Activated B cell treated with CpG ODN at 0.5 μM for 24 hours (primary cell): ENCODE measurements at regions not wholly inside any gene's neighbourhood (a gene's known extent, or its start where the extent isn't known, plus 50 kb on each side); places are given as distances from the start of the nearest gene placed in this dataset.
"Not testable (repeated sequence)": the region's sequence is repeated elsewhere in the genome, so short reads cannot be mapped to it uniquely, and the experiment has no call there.

Source experiments
- ATAC-seq: fragments of 200-7000 bp; cut with Tn5 transposase; one replicate; pipeline ENCODE4 v1.10.0; 2021; ENCODE audit warnings: low read depth, mild to moderate bottlenecking, moderate library complexity
- CTCF ChIA-PET: fragments of 350-600 bp; sonication (Branson Sonifier 250); formaldehyde crosslinking; loops from one replicate; lab custom pipeline; 2021; ENCODE audit warnings: antibody characterized with exemption; lab: Charles Lee
- POLR2A ChIA-PET: fragments of 350-600 bp; sonication (Branson Sonifier 250); formaldehyde crosslinking; loops from one replicate; lab custom pipeline; 2021; ENCODE audit warnings: antibody characterized with exemption; lab: Charles Lee
- DNase-seq: peaks from one replicate; pipeline ENCODE4 v3.0.0; 2022
- H3K27ac Mint-ChIP-seq: one replicate; pipeline ENCODE4 v1.8.0; 2020; ENCODE audit warnings: mixed read lengths
- H3K27me3 Mint-ChIP-seq: one replicate; pipeline ENCODE4 v1.8.0; 2021; ENCODE audit warnings: mixed read lengths
- H3K36me3 Mint-ChIP-seq: one replicate; pipeline ENCODE4 v1.8.0; 2021; ENCODE audit warnings: low read depth, mixed read lengths
- H3K4me1 Mint-ChIP-seq: one replicate; pipeline ENCODE4 v1.8.0; 2021; ENCODE audit warnings: mixed read lengths
- H3K4me3 Mint-ChIP-seq: one replicate; pipeline ENCODE4 v1.8.0; 2020; ENCODE audit warnings: mild to moderate bottlenecking, mixed read lengths
- H3K9me3 Mint-ChIP-seq: one replicate; pipeline ENCODE4 v1.8.0; 2020; ENCODE audit warnings: mixed read lengths
- CTCF ChIP-seq: fragments of 200-600 bp; IDR thresholded peaks from one replicate; pipeline ENCODE4 v1.8.0; 2022; ENCODE audit warnings: antibody characterized with exemption, mild to moderate bottlenecking
- intact Hi-C: fragments of 100-400 bp; cut with micrococcal nuclease; formaldehyde crosslinking; loops from one replicate; pipeline ENCODE4 v1.15.1; 2024

- H3K27me3 Mint-ChIP-seq, DNase-seq, CTCF ChIA-PET, intact Hi-C loops, ATAC-seq, H3K4me3 Mint-ChIP-seq, H3K27ac Mint-ChIP-seq, H3K4me1 Mint-ChIP-seq, H3K9me3 Mint-ChIP-seq, POLR2A ChIA-PET, H3K36me3 Mint-ChIP-seq: not testable (repeated sequence)
Observed at GRCh38 chr4:69013933-69014332, 62.3 kb upstream of the UGT2A3 start.

GRCh38 chr4:69017986-69018385, 66.4 kb upstream of the UGT2A3 start:
- H3K4me1 Mint-ChIP-seq, H3K36me3 Mint-ChIP-seq, CTCF ChIA-PET, H3K27ac Mint-ChIP-seq, DNase-seq, H3K9me3 Mint-ChIP-seq, intact Hi-C loops, H3K4me3 Mint-ChIP-seq, POLR2A ChIA-PET, ATAC-seq, H3K27me3 Mint-ChIP-seq: not testable (repeated sequence)

GRCh38 chr4:69019538-69020461, 68.2 kb upstream of the UGT2A3 start:
- H3K9me3 Mint-ChIP-seq, H3K4me1 Mint-ChIP-seq, intact Hi-C loops, POLR2A ChIA-PET, CTCF ChIA-PET, H3K27me3 Mint-ChIP-seq, H3K36me3 Mint-ChIP-seq, DNase-seq, H3K27ac Mint-ChIP-seq, ATAC-seq, H3K4me3 Mint-ChIP-seq: not testable (repeated sequence)

- H3K4me3 Mint-ChIP-seq, CTCF ChIA-PET, H3K27ac Mint-ChIP-seq, intact Hi-C loops, H3K9me3 Mint-ChIP-seq, H3K27me3 Mint-ChIP-seq, H3K36me3 Mint-ChIP-seq, H3K4me1 Mint-ChIP-seq, POLR2A ChIA-PET, DNase-seq, ATAC-seq: not testable (repeated sequence)
Observed at GRCh38 chr4:69020462-69020807, 68.8 kb upstream of the UGT2A3 start.

GRCh38 chr4:69025191-69025998, 70.9 kb upstream of the UGT2B7 start:
- Mint-ChIP-seq H3K36me3 (no peaks in the 10 kb centered on the region), H3K9me3 (no peaks in the 10 kb centered on the region), H3K27ac (no peak overlapping the region), H3K4me1 (no peaks in the 10 kb centered on the region), H3K27me3 (no peaks in the 10 kb centered on the region), H3K4me3 (no peak overlapping the region)
- ChIA-PET POLR2A (no interaction called here), CTCF (no interaction called here)
- TF ChIP-seq CTCF, result no peak
- intact Hi-C loops, result no loop called here
- DNase-seq (no peak), ATAC-seq (no peak)

GRCh38 chr4:69025999-69026387, 70.3 kb upstream of the UGT2B7 start:
- POLR2A ChIA-PET, result no interaction called here
- TF ChIP-seq CTCF, result no peak
- no peak overlapping the region for H3K27ac Mint-ChIP-seq
- no peak overlapping the region for H3K4me3 Mint-ChIP-seq
- H3K36me3 Mint-ChIP-seq, result no peaks in the 10 kb centered on the region
- no peaks in the 10 kb centered on the region for H3K27me3 Mint-ChIP-seq
- intact Hi-C loops, result no loop called here
- H3K9me3 Mint-ChIP-seq, result no peaks in the 10 kb centered on the region
- no peak for ATAC-seq
- no peak for DNase-seq
- no peaks in the 10 kb centered on the region for H3K4me1 Mint-ChIP-seq
- CTCF ChIA-PET, result no interaction called here

- intact Hi-C loops, result no loop called here
- ChIA-PET POLR2A (no interaction called here), CTCF (no interaction called here)
- Mint-ChIP-seq H3K9me3 (no peaks in the 10 kb centered on the region), H3K4me3 (no peak overlapping the region), H3K27me3 (no peaks in the 10 kb centered on the region), H3K4me1 (no peaks in the 10 kb centered on the region), H3K36me3 (no peaks in the 10 kb centered on the region), H3K27ac (no peak overlapping the region)
- no peak for TF ChIP-seq CTCF
- ATAC-seq, result no peak
- DNase-seq, result no peak
Observed at GRCh38 chr4:69026974-69027373, 69.3 kb upstream of the UGT2B7 start.
